Fibroblast of gingiva (primary cell): ENCODE measurements at regions not wholly inside any gene's neighbourhood (a gene's known extent, or its start where the extent isn't known, plus 50 kb on each side); places are given as distances from the start of the nearest gene placed in this dataset.
"Not testable (repeated sequence)": the region's sequence is repeated elsewhere in the genome, so short reads cannot be mapped to it uniquely, and the experiment has no call there.

Source experiments
- DNase-seq: peaks from one replicate; pipeline ENCODE4 v3.0.0-alpha.2; 2011; ENCODE audit warnings: low read depth

- not testable (repeated sequence) for DNase-seq
Measured at GRCh38 chr7:135872861-135873260, 104.3 kb downstream of the MTPN start.

GRCh38 chr7:135862586-135863340, 114.2 kb upstream of the FAM180A start:
- DNase-seq, result no peak

- no peak for DNase-seq
Measured at GRCh38 chr7:135859538-135859937, 110.9 kb upstream of the FAM180A start.

- no peak for DNase-seq
Measured at GRCh38 chr7:135858851-135859250, 110.2 kb upstream of the FAM180A start.

- DNase-seq, result no peak
Measured at GRCh38 chr7:135858379-135858778, 109.8 kb upstream of the FAM180A start.

GRCh38 chr7:135857519-135858274, 109.1 kb upstream of the FAM180A start:
- DNase-seq, result no peak

GRCh38 chr7:135856356-135857144, 107.9 kb upstream of the FAM180A start:
- DNase-seq, result no peak

- no peak for DNase-seq
Measured at GRCh38 chr7:135855846-135856245, 107.2 kb upstream of the FAM180A start.

- no peak for DNase-seq
Measured at GRCh38 chr7:135853499-135853898, 104.9 kb upstream of the FAM180A start.

GRCh38 chr7:135853008-135853407, 104.4 kb upstream of the FAM180A start:
- DNase-seq, result no peak

GRCh38 chr7:135847242-135847641, 98.6 kb upstream of the FAM180A start:
- DNase-seq, result no peak

- no peak for DNase-seq
Measured at GRCh38 chr7:135846339-135846738, 97.7 kb upstream of the FAM180A start.

GRCh38 chr7:135845415-135846075, 96.9 kb upstream of the FAM180A start:
- DNase-seq, result no peak

- DNase-seq, result no peak
Measured at GRCh38 chr7:135844903-135845302, 96.3 kb upstream of the FAM180A start.

- no peak for DNase-seq
Measured at GRCh38 chr7:135843214-135843613, 94.6 kb upstream of the FAM180A start.

GRCh38 chr7:135842446-135843179, 94.0 kb upstream of the FAM180A start:
- no peak for DNase-seq

- no peak for DNase-seq
Measured at GRCh38 chr7:135840591-135840990, 92.0 kb upstream of the FAM180A start.

- DNase-seq, result no peak
Measured at GRCh38 chr7:135837675-135838074, 89.1 kb upstream of the FAM180A start.

- no peak for DNase-seq
Measured at GRCh38 chr7:135834266-135834665, 85.7 kb upstream of the FAM180A start.

- no peak for DNase-seq
Measured at GRCh38 chr7:135833642-135834041, 85.0 kb upstream of the FAM180A start.

- DNase-seq, result no peak
Measured at GRCh38 chr7:135831455-135832195, 83.0 kb upstream of the FAM180A start.
